B cell (primary cell): ENCODE measurements at regions not wholly inside any gene's neighbourhood (a gene's known extent, or its start where the extent isn't known, plus 50 kb on each side); places are given as distances from the start of the nearest gene placed in this dataset.

Source experiments
- ATAC-seq: fragments of 200-7000 bp; cut with Tn5 transposase; one replicate; pipeline ENCODE4 v1.10.0; 2021; ENCODE audit warnings: low read depth, mild to moderate bottlenecking, moderate number of reproducible peaks, moderate library complexity
- CTCF ChIA-PET: fragments of 350-600 bp; sonication (Branson Sonifier 250); formaldehyde crosslinking; loops from one replicate; lab custom pipeline; 2021; ENCODE audit warnings: antibody characterized with exemption, inconsistent platforms; lab: Charles Lee
- POLR2A ChIA-PET: fragments of 350-600 bp; sonication (Branson Sonifier 250); formaldehyde crosslinking; loops from one replicate; lab custom pipeline; 2021; ENCODE audit warnings: antibody characterized with exemption; lab: Charles Lee
- DNase-seq: peaks from one replicate; pipeline ENCODE4 v3.0.0; 2013
- H2AFZ ChIP-seq: 2 replicates; pipeline ENCODE4 v1.6.1; 2012; ENCODE audit warnings: mild to moderate bottlenecking, low read depth, low read length; ENCODE audit not compliant: insufficient read depth, poor library complexity, severe bottlenecking
- H3K27ac ChIP-seq, 2 donors: 1 replicate in 1 of 2; 2 replicates in 1 of 2; pipeline ENCODE4 v1.5.1; 2012 to 2013; ENCODE audit warnings: low read length in 2 of 2, mild to moderate bottlenecking in 2 of 2, moderate library complexity in 1 of 2
- H3K27me3 ChIP-seq, 4 experiments: fragments of 200-600 bp in 1 of 4; sonication (generic) in 1 of 4; replicated peaks in 1 of 4; 1 replicate in 2 of 4; 2 replicates in 2 of 4; pipeline versions ENCODE4 v1.6.1 to v1.7.0; 2013 to 2016; ENCODE audit warnings: low read length in 3 of 4, mild to moderate bottlenecking in 2 of 4, mixed read lengths in 1 of 4, moderate library complexity in 1 of 4; ENCODE audit not compliant: insufficient read depth in 4 of 4, control insufficient read depth in 3 of 4; ENCODE audit errors: control extremely low read depth in 1 of 4
- H3K36me3 ChIP-seq, 2 experiments: replicated peaks in 1 of 2; 1 replicate in 1 of 2; 2 replicates in 1 of 2; pipeline versions ENCODE4 v1.6.1 to v1.7.1; 2013; ENCODE audit warnings: low read length in 1 of 2; ENCODE audit not compliant: insufficient read depth in 2 of 2, control insufficient read depth in 1 of 2; ENCODE audit errors: control extremely low read depth in 1 of 2, extremely low read depth in 1 of 2
- H3K4me1 ChIP-seq, 2 donors: fragments of 200-600 bp in 1 of 2; sonication (generic) in 1 of 2; 1 replicate in 1 of 2; 2 replicates in 1 of 2; pipeline versions ENCODE4 v1.5.1 to v1.6.1; 2013 to 2017; ENCODE audit warnings: low read length in 2 of 2; ENCODE audit not compliant: control insufficient read depth in 2 of 2, insufficient read depth in 2 of 2
- H3K4me2 ChIP-seq: replicated peaks from 2 replicates; pipeline ENCODE3; 2012; ENCODE audit warnings: mild to moderate bottlenecking, low read depth, low read length; ENCODE audit not compliant: poor library complexity, severe bottlenecking
- H3K4me3 ChIP-seq, 5 experiments: fragments of 200-600 bp in 1 of 5; sonication (generic) in 1 of 5; 1 replicate in 3 of 5; 2 replicates in 2 of 5; pipeline versions ENCODE4 v1.5.1 to v1.7.0; 2011 to 2016; ENCODE audit warnings: low read length in 4 of 5, mild to moderate bottlenecking in 4 of 5, low read depth in 2 of 5, control low read depth in 1 of 5, moderate library complexity in 1 of 5; ENCODE audit not compliant: insufficient read depth in 1 of 5; ENCODE audit errors: control extremely low read depth in 1 of 5, extremely low read depth in 1 of 5
- H3K79me2 ChIP-seq: fragments of 200-600 bp; sonication (generic); one replicate; pipeline ENCODE4 v1.6.0; 2016; ENCODE audit warnings: low read length; ENCODE audit not compliant: control insufficient read depth, insufficient read depth
- H3K9ac ChIP-seq: fragments of 200-600 bp; sonication (generic); 2 replicates; pipeline ENCODE4 v1.6.1; 2017; ENCODE audit warnings: mild to moderate bottlenecking, low read length, moderate library complexity
- H3K9me3 ChIP-seq, 3 donors: one replicate each; pipeline versions ENCODE4 v1.6.1 to v1.7.1; 2013; ENCODE audit warnings: low read length in 2 of 3; ENCODE audit not compliant: control insufficient read depth in 2 of 3, insufficient read depth in 1 of 3; ENCODE audit errors: control extremely low read depth in 1 of 3
- H4K20me1 ChIP-seq: 2 replicates; pipeline ENCODE4 v1.6.0; 2012; ENCODE audit warnings: mild to moderate bottlenecking, low read length; ENCODE audit not compliant: insufficient read depth, control insufficient read depth, poor library complexity, severe bottlenecking
- H3K27ac Mint-ChIP-seq: one replicate; pipeline ENCODE4 v1.8.0; 2021; ENCODE audit warnings: mixed read lengths
- H3K27me3 Mint-ChIP-seq: one replicate; pipeline ENCODE4 v1.8.0; 2021; ENCODE audit warnings: mixed read lengths
- H3K4me1 Mint-ChIP-seq: one replicate; pipeline ENCODE4 v1.8.0; 2021; ENCODE audit warnings: mixed read lengths
- H3K4me3 Mint-ChIP-seq: one replicate; pipeline ENCODE4 v1.8.0; 2021; ENCODE audit warnings: mixed read lengths
- H3K9me3 Mint-ChIP-seq: one replicate; pipeline ENCODE4 v1.8.0; 2022; ENCODE audit warnings: mixed read lengths; ENCODE audit not compliant: insufficient read depth
- EZH2 ChIP-seq: IDR thresholded peaks from 2 replicates; pipeline ENCODE4 v1.6.1; 2012; ENCODE audit warnings: borderline replicate concordance, low read depth, mild to moderate bottlenecking, moderate library complexity, low read length; ENCODE audit not compliant: insufficient read depth, poor library complexity, severe bottlenecking
- WGBS: methylation state at CpG from one replicate; pipeline ENCODE4 v1.1.5; 2013; ENCODE audit warnings: missing lambda C conversion rate; ENCODE audit not compliant: insufficient coverage; 5-methylcytosine and 5-hydroxymethylcytosine counted together
- intact Hi-C: fragments of 100-400 bp; cut with micrococcal nuclease; formaldehyde crosslinking; loops from one replicate; pipeline ENCODE4 v1.10.0; 2022
- TF ChIP-seq, protein P1 (sequence below): fragments of 200-600 bp; IDR thresholded peaks from one replicate; pipeline ENCODE4 v1.8.0; 2022; ENCODE audit warnings: antibody characterized with exemption, mild to moderate bottlenecking

DNA sequence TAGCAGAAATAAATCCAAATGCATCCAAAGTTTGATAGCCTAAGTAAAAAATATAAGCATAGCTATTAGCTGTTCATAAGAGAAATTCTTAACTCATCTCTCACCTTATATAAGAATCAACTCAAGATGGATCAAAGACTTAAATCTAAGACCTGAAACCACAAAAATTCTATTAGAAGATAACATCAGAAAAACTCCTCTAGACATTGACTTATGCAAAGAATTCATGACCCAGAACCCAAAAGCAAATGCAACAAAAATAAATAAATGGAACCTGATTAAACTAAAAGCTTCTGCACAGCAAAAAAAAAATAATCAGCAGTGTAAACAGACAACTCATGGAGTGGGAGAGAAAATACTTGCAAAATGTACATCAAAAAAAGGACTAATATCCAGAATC lies 184.3 kb downstream of the TFAP2A start:
- H3K4me1 Mint-ChIP-seq: no peaks in the 10 kb centered on the region
- Histone ChIP-seq H3K27ac (no peak overlapping the region), H3K79me2 (no peaks in the 10 kb centered on the region), H3K4me3 (no peak overlapping the region), H3K27me3 (peaks cover 0 to 3% (median 0%) of the 10 kb centered on the region in 4 experiments), H3K4me2 (no peak overlapping the region), H3K9ac (no peak overlapping the region), H3K4me1 (no peaks in the 10 kb centered on the region), H3K36me3 (no peaks in the 10 kb centered on the region), H4K20me1 (no peaks in the 10 kb centered on the region), H3K9me3 (no peaks in the 10 kb centered on the region), H2AFZ (no peak overlapping the region)
- intact Hi-C loops: no loop called here
- no peak for TF ChIP-seq EZH2
- TF ChIP-seq, protein P1, sequence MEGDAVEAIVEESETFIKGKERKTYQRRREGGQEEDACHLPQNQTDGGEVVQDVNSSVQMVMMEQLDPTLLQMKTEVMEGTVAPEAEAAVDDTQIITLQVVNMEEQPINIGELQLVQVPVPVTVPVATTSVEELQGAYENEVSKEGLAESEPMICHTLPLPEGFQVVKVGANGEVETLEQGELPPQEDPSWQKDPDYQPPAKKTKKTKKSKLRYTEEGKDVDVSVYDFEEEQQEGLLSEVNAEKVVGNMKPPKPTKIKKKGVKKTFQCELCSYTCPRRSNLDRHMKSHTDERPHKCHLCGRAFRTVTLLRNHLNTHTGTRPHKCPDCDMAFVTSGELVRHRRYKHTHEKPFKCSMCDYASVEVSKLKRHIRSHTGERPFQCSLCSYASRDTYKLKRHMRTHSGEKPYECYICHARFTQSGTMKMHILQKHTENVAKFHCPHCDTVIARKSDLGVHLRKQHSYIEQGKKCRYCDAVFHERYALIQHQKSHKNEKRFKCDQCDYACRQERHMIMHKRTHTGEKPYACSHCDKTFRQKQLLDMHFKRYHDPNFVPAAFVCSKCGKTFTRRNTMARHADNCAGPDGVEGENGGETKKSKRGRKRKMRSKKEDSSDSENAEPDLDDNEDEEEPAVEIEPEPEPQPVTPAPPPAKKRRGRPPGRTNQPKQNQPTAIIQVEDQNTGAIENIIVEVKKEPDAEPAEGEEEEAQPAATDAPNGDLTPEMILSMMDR: no peak
- DNase-seq (no peak), ATAC-seq (no peak)
- no peak overlapping the region for H3K27ac Mint-ChIP-seq
- ChIA-PET POLR2A (no interaction called here), CTCF (interaction anchor here (0.6 kb wide), 1 partner anchor 449 kb away, joined by 3 read pairs; no protein-coding TSS in a partner anchor)
- H3K9me3 Mint-ChIP-seq: peaks cover 8% of the 10 kb centered on the region
- no peak overlapping the region for H3K4me3 Mint-ChIP-seq
- no peaks in the 10 kb centered on the region for H3K27me3 Mint-ChIP-seq

DNA sequence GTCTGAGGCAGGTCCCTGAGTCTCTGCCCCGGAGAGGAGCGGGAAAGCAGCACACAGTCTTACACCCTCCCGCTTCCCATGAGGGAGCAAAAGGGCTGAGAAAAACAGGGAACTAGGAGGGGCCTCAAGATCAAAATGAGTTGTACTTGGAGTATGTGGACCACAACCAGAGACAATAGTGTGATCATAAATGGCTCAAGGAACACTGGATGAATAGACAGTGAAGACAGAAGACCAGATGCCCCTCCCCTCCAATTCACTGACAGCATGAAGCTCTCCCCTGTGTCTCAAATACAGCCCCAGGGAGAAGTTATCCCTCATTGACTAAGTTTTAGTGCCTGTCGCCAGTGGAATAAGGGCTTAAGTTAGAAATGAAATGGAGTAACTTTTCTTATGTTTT lies 191.0 kb downstream of the TFAP2A start:
- Histone ChIP-seq H3K36me3 (no peaks in the 10 kb centered on the region), H3K4me2 (no peak overlapping the region), H3K79me2 (no peaks in the 10 kb centered on the region), H2AFZ (no peak overlapping the region), H3K9me3 (no peaks in the 10 kb centered on the region), H3K27me3 (no peaks in the 10 kb centered on the region), H3K27ac (no peak overlapping the region), H3K9ac (no peak overlapping the region), H4K20me1 (no peaks in the 10 kb centered on the region), H3K4me3 (no peak overlapping the region), H3K4me1 (no peaks in the 10 kb centered on the region)
- ChIA-PET POLR2A (no interaction called here), CTCF (no interaction called here)
- H3K4me1 Mint-ChIP-seq: no peaks in the 10 kb centered on the region
- no peak for TF ChIP-seq EZH2
- TF ChIP-seq, protein P1: no peak
- no peak for ATAC-seq
- no peak overlapping the region for H3K27ac Mint-ChIP-seq
- H3K4me3 Mint-ChIP-seq: no peak overlapping the region
- DNase-seq: no peak
- WGBS: no CpG with 5 or more reads among the region's 4 CpGs
- intact Hi-C loops: no loop called here
- H3K27me3 Mint-ChIP-seq: no peaks in the 10 kb centered on the region
- H3K9me3 Mint-ChIP-seq: peaks cover 11% of the 10 kb centered on the region
